ENCODE measurements at regions not wholly inside any gene's neighbourhood (a gene's known extent, or its start where the extent isn't known, plus 50 kb on each side); places are given as distances from the start of the nearest gene placed in this dataset.

GRCh38 chr10:43957267-43958070 is 308.8 kb upstream of the ZNF32 start:
- Histone ChIP-seq H3K4ac (replicated peaks; ENCODE audit: insufficient read length, low read depth, low read length) (no peak overlapping the region), H3K4me2 (ENCODE audit: insufficient read depth in 1 of 2, low read depth in 2 of 2, low read length in 2 of 2) (no peak overlapping the region), H2BK15ac (ENCODE audit: low read length) (no peak overlapping the region), H2BK5ac (ENCODE audit: low read depth, low read length) (no peak overlapping the region), H3K79me2 (ENCODE audit: control insufficient read depth in 1 of 2, insufficient read depth in 2 of 2, low read length in 2 of 2) (no peaks in the 10 kb centered on the region), H3K27ac (ENCODE audit: low read depth, low read length) (no peak overlapping the region), H3K4me3 (ENCODE audit: extremely low read depth in 1 of 4, insufficient read depth in 2 of 4, low read depth in 3 of 4, low read length in 4 of 4) (no peak overlapping the region), H3K14ac (ENCODE audit: insufficient read length) (no peak overlapping the region), H4K8ac (ENCODE audit: extremely low read depth, insufficient read depth, low read length) (no peak overlapping the region; the same call in 1 of the 2 replicates), H2BK20ac (ENCODE audit: low read length) (no peak overlapping the region), H3K4me1 (replicated peaks in 1 of 4; ENCODE audit: control insufficient read depth in 3 of 4, insufficient read depth in 4 of 4, low read length in 3 of 4) (no peaks in the 10 kb centered on the region; a peak in 1 of 7 replicates), H3K9me3 (ENCODE audit: insufficient read depth in 2 of 2, low read depth in 1 of 2, low read length in 1 of 2) (no peaks in the 10 kb centered on the region), H4K5ac (ENCODE audit: insufficient read length, low read depth, low read length) (no peak overlapping the region), H4K91ac (replicated peaks; ENCODE audit: insufficient read length, low read length) (no peak overlapping the region), H2AFZ (ENCODE audit: low read length) (no peak overlapping the region), H3K56ac (replicated peaks; ENCODE audit: insufficient read length, low read depth, low read length) (no peak overlapping the region), H3K18ac (ENCODE audit: extremely low read depth, low read length) (no peak overlapping the region), H3K23me2 (ENCODE audit: low read depth, low read length) (no peaks in the 10 kb centered on the region), H3K9ac (replicated peaks in 1 of 4; ENCODE audit: extremely low read depth in 1 of 4, low read depth in 3 of 4, low read length in 3 of 4) (no peak overlapping the region), H2BK120ac (replicated peaks; ENCODE audit: low read depth, low read length) (no peak overlapping the region), H4K20me1 (replicated peaks in 1 of 2; ENCODE audit: control insufficient read depth in 1 of 2, insufficient read depth in 2 of 2, low read length in 2 of 2) (no peaks in the 10 kb centered on the region), H3K36me3 (ENCODE audit: control insufficient read depth in 2 of 4, insufficient read depth in 4 of 4, low read length in 3 of 4) (no peaks in the 10 kb centered on the region), H2BK12ac (ENCODE audit: low read depth, low read length) (no peak overlapping the region), H3K79me1 (ENCODE audit: low read depth, low read length) (no peaks in the 10 kb centered on the region), H3K27me3 (replicated peaks in 1 of 4; ENCODE audit: control insufficient read depth in 3 of 4, extremely low read depth in 1 of 4, insufficient read depth in 3 of 4, low read length in 3 of 4) (no peaks in the 10 kb centered on the region), H3K23ac (ENCODE audit: insufficient read length) (no peak overlapping the region), H2AK5ac (ENCODE audit: low read depth, low read length) (no peak overlapping the region)
- DNase-seq (ENCODE audit: low read depth in 1 of 2, low spot score in 2 of 2) (no peak), FAIRE-seq (no peak)
- 90% methylated on average over 6 of the region's 6 CpGs; no CpG with 5 or more reads in 1 of the 2 experiments for WGBS, 2 experiments (ENCODE audit: extremely low coverage in 1 of 2, insufficient coverage in 1 of 2, insufficient read length in 1 of 2, insufficient replicate concordance in 2 of 2, low coverage in 1 of 2, low lambda C conversion rate in 2 of 2, missing lambda C conversion rate in 1 of 2)
- ChIA-PET CTCF (ENCODE audit: partially characterized antibody) (no interaction called here), POLR2A (ENCODE audit: partially characterized antibody) (no interaction called here)
- no peak for TF ChIP-seq YY1 (IDR thresholded peaks at IDR 0.05; ENCODE audit: low read depth, low read length)

Measured in H1 (cell line).